NCI-H345 treated with DMSO at 0.1 percent for 48 hours (cell line): ENCODE measurements at regions not wholly inside any gene's neighbourhood (a gene's known extent, or its start where the extent isn't known, plus 50 kb on each side); places are given as distances from the start of the nearest gene placed in this dataset.
"Not testable (repeated sequence)": the region's sequence is repeated elsewhere in the genome, so short reads cannot be mapped to it uniquely, and the experiment has no call there.

ENCODE experiments used
- DNase-seq: peaks from one replicate; lab custom pipeline; 2025; ENCODE audit not compliant: unreplicated experiment; lab: John Stamatoyannopoulos, UW

DNA sequence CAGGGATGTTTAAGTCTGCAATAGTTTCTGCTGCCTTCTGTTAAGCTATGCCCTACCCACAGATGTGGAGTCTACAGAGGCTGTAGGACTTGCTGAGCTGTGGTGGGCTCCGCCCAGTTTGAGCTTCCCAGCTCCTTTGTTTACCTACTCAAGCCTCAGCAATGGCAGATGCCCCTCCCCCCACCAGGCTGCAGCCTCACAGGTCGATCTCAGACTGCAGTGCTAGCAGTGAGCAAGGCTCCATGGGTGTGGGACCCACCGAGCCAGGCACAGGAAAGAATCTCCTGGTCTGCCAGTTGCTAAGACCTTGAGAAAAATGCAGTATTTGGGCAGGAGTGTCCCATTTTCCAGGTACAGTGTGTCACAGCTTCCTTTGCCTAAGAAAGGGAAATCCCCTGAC, 435.2 kb upstream of the TOM1L1 start:
- not testable (repeated sequence) for DNase-seq

DNA sequence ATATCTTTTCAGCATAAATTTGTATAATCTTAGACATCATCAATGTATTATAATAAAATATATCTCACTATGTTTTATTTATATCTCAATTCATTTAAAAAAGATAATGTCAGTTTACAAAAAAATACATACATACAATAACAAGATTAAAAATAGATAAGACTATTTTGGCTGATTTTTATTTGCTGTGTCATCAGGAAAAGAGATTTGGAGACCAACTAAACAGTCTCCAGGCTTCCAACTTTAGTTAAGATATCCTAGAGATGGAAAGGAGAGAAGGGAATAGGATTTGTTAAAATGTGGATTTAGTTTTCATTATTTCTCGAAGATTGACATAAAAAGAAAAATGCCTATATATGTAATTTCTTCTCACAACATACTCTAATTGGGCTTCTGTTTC, 433.8 kb upstream of the TOM1L1 start:
- no peak for DNase-seq

DNA sequence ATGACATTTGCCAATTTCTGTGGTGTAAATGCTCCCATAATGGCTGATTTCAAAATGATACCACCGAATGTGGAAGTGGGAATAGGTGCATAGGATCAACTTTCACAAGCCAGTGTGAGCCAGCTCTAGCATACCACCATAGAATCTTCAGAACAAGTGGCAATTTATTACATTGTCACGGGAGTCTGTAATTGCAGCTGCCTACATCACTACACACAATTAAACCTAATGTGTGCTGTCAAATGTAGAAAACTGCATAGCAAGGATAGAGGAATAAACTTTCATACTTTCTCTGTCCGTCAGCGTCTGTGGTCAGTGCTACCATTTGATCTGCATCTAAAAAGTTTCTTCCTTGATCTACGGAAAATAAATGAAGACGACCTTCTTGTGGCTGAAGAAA, 417.8 kb upstream of the TOM1L1 start:
- DNase-seq = no peak

GRCh38 chr17:54493691-54494090, 407.0 kb upstream of the TOM1L1 start:
- DNase-seq = no peak

DNA sequence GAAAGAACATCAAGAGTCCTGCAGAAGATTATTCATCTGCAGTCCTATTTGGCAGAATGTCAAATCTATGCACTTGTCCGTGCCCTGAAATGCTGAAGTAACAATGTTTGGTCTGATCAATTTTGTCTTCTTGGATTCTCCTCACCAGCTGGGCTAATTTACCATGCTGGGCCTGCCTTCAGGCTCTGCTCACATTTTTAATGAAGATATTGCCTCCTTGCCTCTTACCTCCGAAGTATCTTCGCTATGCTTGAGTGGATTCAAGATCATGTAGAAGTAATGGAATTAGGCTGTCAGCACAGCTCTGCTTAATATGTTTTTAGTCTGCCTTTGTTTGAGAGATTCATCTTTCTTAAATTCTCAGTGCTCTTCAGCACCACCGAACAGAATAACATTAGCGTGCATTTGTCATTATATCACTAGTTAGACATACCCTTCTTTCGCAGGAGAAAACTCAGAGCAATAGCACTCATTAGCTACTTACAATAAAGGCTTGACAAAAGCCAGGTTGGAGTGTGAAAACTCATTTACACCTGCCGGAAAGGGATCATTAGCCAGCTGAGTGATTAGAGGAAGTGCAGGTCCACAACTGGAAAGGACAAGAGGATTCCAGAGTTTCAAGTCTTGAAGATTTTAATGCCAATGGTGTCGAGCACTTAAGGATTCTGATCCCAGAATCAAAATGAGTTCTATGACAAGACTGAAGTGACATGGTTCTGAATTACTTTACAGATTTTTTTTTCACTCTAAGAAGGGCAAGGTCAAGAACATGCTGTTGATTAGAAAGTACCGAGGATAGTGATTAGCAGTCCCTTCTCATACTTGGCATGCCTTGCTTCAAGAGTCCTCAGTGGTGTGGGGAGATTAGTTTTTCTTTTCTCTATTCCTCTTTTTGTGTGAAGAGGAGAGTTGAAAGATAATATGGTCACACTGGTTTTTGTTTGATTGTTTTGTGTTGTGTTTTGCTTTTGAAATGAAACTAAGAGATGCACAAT, 405.6 kb upstream of the TOM1L1 start:
- no peak for DNase-seq

DNA sequence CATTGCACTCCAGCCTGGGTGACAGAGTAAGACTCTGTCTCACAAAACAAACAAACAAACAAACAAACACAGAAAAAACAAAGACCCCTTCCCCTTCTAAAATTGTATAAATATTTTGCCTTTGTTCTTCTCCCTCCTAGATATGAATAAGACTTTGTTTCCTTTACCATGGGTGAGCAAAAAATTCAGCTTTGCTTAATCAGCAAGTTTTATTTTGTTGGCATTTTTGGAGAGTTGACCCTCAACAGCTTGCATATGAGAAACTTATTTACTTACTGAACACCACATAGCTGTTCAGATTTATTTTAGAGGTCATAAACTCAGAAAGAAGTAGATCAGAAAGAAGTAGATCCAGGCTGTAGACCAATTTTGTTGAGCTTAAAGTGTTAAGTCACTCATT, 395.2 kb upstream of the TOM1L1 start:
- DNase-seq = no peak

DNA sequence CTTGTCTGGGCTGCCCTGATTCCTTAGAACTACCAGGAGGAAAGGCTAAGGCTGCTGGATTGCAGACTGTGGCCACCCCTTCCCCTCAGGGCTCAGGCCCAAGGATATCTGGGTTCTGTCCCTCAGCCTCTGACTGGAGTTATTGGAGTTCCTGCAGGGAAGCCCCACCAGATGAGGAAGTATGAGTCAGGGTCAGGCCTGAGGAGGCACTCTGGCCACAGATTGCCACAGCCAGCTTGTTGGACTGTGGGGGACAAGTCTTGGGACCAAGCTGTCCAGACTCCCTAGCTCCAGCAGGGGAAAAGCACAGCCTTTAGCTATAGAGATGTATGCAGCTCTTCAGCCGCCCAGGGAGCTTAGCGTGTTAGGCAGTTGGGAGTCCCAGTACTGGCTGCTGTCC, 381.9 kb upstream of the TOM1L1 start:
- no peak for DNase-seq

DNA sequence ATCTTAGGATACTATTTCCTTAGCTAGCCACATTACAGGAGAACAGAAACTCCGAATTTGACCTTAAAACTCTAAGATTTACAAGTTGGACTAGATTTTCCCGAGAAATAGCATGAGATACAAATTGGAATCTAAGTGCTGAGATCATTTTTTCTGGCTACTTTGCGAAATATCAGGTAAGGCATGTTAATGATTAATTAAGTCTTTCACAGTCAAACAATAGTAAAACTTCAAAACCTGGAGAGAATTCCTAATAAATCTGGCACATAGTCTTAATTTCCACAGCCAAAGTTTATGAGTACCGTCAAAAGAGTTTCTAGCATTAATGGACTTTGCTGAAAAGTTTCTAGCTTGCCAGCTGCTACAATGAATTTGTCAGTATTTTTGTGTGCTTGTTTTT, 379.5 kb upstream of the TOM1L1 start:
- no peak for DNase-seq

GRCh38 chr17:54524501-54524900, 376.2 kb upstream of the TOM1L1 start:
- DNase-seq = no peak

GRCh38 chr17:54527941-54528340, 372.7 kb upstream of the TOM1L1 start:
- no peak for DNase-seq

DNA sequence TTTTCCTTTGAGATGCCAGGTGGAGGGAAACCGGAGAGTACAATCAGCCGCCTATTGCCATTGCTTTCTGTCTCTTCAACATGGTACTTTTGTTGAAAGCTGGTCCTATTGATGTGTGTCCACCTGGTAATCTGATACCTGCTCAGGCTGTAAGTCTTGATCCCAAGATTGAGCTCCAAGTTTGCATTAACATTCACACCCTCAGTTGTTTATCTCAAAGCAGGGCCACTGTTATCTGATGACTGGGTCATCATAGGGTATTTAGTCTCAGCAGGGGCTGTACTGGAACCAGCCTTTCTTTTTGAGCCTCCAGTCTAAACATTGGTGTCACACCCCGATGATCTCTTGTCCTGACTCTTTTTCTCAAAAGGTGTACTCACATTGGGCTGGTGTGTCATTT, 370.3 kb upstream of the TOM1L1 start:
- DNase-seq = no peak

- no peak for DNase-seq
Measured at GRCh38 chr17:54536306-54536705, 364.3 kb upstream of the TOM1L1 start.

DNA sequence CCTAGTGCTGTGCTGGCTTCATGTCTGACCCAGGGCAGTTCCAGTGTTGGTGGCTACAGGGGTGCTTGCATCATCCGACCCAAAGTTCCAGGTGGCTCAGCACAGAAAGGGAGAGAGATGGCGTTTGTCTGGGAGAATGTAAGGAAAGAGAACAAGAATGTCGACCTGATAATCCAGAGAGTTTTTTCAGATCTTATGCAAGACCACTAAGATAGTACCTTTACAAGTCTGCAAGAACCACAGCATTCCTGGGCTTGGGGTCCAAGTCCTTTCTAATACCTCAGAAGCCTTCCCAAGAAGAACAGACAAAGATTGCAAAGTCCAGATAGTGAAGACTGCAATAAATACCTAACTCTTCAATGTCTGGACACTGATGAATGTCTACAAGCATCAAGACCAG, 363.0 kb upstream of the TOM1L1 start:
- no peak for DNase-seq

DNA sequence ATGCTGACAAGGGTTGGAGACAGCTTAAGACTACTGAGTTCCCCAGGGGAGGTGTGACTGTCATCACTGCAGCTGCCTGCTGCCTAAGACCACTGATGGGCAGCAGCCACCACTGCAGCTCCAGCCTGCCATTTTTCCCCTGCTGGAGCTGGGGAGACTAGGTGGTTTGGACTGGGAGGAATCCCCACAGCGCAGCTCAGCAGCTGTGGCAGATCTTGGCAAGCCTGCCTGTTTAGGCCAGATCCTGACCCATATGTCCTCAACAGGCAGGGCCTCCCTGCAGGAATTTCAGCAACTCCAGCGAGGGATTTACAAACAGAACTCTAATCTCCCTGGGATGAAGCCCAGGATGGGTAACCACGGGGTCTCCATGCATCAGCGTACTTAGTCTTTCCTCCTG, 356.4 kb upstream of the TOM1L1 start:
- no peak for DNase-seq

- no peak for DNase-seq
Measured at GRCh38 chr17:54559883-54560282, 340.8 kb upstream of the TOM1L1 start.

- DNase-seq = no peak
Measured at GRCh38 chr17:54608634-54609155, 292.0 kb upstream of the TOM1L1 start.

- no peak for DNase-seq
Measured at GRCh38 chr17:54620399-54620978, 280.2 kb upstream of the TOM1L1 start.

DNA sequence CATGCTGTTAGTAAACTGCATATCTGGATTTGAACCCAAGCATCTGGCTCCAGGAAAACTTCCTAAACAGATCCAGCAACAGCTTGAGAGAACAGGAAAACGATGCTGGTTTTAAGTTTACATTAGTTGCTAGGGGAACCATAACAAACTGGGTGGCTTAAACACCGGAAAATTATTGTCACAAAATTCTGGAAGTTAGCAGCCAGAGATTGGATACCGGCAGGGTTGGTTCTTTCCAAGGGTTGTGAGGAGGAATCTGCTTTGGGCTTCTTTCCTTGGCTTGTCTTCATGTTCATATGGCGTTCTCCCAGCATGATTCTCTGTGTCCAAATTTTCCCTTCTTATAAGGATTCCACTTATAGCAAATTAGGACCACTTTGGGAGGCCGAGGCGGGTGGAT, 276.9 kb upstream of the TOM1L1 start:
- no peak for DNase-seq

DNA sequence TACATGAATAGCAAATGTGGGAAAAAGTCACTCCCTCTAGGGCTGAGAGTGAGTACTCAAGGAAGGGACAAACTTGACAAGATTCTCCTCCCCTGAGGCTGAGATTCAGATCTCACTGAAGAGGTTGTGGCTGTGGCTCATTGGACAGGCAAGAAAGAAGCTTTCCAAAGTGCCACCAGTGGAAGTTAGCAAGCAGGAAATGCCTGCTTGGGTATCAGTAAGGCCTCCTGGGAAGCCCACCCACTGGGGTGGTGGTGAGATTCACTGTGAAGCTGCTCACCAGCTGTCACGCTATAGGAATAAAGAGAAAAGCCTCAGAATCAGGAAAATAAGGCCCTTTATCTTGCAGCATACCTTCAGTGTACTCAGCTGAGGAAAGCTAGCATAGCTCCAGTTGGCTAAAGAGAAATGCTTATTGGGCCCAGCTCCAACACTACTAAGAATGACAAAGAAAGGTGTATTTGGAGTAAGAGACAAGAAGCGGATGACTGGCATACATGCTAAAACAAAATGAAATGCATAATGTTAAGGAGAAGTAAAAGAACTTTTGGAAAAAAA, 274.4 kb upstream of the TOM1L1 start:
- DNase-seq = no peak

DNA sequence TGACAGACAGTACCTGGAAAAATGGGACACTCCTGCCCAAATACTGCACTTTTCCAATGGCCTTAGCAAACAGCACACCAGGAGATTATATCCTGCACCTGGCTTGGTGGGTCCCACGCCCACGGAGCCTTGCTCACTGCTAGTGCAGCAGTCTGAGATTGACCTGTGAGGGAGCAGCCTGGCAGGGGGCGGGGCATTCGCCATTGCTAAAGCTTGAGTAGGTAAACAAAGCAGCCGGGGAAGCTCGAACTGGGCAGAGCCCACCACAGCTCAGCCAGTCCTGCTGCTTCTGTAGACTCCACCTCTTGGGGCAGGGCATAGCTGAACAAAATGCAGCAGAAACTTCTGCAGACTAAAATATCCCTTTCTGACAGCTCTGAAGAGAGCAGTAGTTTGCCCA, 261.2 kb upstream of the TOM1L1 start:
- DNase-seq = not testable (repeated sequence)

DNA sequence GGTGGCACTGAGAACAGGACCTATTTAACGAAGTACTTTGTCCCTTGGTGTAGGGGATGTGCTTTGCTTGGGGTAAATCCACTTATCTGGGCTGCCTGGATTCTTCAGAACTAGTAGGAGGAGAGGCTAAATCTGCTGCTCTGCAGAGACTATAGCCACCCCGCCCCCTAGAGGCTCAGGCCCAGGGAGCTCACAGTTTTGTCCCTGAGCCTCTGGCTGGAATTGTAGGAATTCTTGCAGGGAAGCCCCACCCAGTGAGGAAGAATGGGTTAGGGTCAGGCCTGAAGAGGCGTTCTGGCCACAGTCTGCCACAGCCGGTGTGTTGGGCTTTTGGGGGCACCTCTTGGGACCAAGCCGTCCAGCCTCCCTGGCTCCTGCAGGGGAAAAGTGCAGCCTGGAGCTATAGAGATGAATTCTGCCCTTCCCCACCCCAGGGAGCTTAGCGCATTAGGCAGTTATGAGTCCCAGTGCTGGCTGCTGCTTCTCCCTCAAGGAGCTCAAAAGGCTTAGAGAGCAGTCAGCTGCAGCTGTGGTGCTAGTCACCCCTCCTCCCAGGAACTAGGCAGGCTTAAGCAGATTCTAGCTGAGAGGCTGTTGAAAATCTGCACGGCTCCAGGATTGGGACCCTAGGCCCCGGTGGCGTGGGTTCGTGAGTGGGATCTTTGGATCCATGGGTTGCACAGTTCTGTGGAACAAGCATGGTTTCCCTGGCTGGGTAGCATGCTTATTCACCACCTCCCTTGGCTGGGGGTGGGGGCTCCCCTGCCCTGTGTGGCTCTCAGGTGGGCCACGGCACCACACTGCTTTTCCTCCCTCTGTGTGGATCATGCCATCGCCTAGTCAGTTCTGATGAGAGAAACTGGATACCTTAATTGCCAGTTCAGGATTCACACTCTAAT, 237.4 kb upstream of the TOM1L1 start:
- no peak for DNase-seq
